KG1 (cell line): ENCODE measurements at regions not wholly inside any gene's neighbourhood (a gene's known extent, or its start where the extent isn't known, plus 50 kb on each side); places are given as distances from the start of the nearest gene placed in this dataset.

Experiments
- DNase-seq: peaks from one replicate; lab custom pipeline; 2025; lab: John Stamatoyannopoulos, UW

- no peak for DNase-seq
Observed at GRCh38 chr5:2696156-2696807, 55.2 kb downstream of the IRX2 start.

- DNase-seq, result no peak
Observed at GRCh38 chr5:2695200-2695891, 56.1 kb downstream of the IRX2 start.

- DNase-seq, result no peak
Observed at GRCh38 chr5:2691530-2691929, 59.9 kb downstream of the IRX2 start.

- DNase-seq, result no peak
Observed at GRCh38 chr5:2690293-2690692, 61.2 kb downstream of the IRX2 start.

- DNase-seq, result no peak
Observed at GRCh38 chr5:2688586-2688985, 62.9 kb downstream of the IRX2 start.

GRCh38 chr5:2687746-2688145 is 63.7 kb downstream of the IRX2 start:
- no peak for DNase-seq

- no peak for DNase-seq
Observed at GRCh38 chr5:2686321-2687124, 65.0 kb downstream of the IRX2 start.

- DNase-seq, result no peak
Observed at GRCh38 chr5:2685651-2686272, 65.7 kb downstream of the IRX2 start.

- DNase-seq, result no peak
Observed at GRCh38 chr5:2684606-2685005, 66.9 kb downstream of the IRX2 start.

GRCh38 chr5:2683720-2684119 is 67.8 kb downstream of the IRX2 start:
- no peak for DNase-seq

- no peak for DNase-seq
Observed at GRCh38 chr5:2681476-2681875, 70.0 kb downstream of the IRX2 start.

GRCh38 chr5:2680979-2681378 is 70.5 kb downstream of the IRX2 start:
- no peak for DNase-seq

- no peak for DNase-seq
Observed at GRCh38 chr5:2677689-2678088, 73.8 kb downstream of the IRX2 start.

- no peak for DNase-seq
Observed at GRCh38 chr5:2675548-2675947, 75.9 kb downstream of the IRX2 start.

GRCh38 chr5:2674456-2674855 is 77.0 kb downstream of the IRX2 start:
- no peak for DNase-seq

- DNase-seq, result no peak
Observed at GRCh38 chr5:2670940-2671339, 80.5 kb downstream of the IRX2 start.

GRCh38 chr5:2669913-2670312 is 81.6 kb downstream of the IRX2 start:
- no peak for DNase-seq

- no peak for DNase-seq
Observed at GRCh38 chr5:2669259-2669658, 82.2 kb downstream of the IRX2 start.

- DNase-seq, result no peak
Observed at GRCh38 chr5:2666081-2666480, 85.4 kb downstream of the IRX2 start.

GRCh38 chr5:2663489-2663888 is 88.0 kb downstream of the IRX2 start:
- DNase-seq, result no peak

- no peak for DNase-seq
Observed at GRCh38 chr5:2660315-2660714, 91.2 kb downstream of the IRX2 start.

GRCh38 chr5:2658881-2659470 is 92.5 kb downstream of the IRX2 start:
- DNase-seq, result no peak
